Neural progenitor cell (in vitro differentiated cells): ENCODE measurements at regions not wholly inside any gene's neighbourhood (a gene's known extent, or its start where the extent isn't known, plus 50 kb on each side); places are given as distances from the start of the nearest gene placed in this dataset.

Experiments
- DNase-seq: peaks from one replicate; pipeline ENCODE4 v3.0.0-alpha.2; 2016; ENCODE audit warnings: low spot score
- H2AFZ ChIP-seq: fragments of 200-600 bp; sonication (generic); replicated peaks from 2 replicates; pipeline ENCODE4 v1.6.1; 2016; ENCODE audit warnings: antibody characterized with exemption
- H3F3A ChIP-seq: fragments of 200-600 bp; sonication (generic); 2 replicates; pipeline ENCODE4 v1.6.1; 2016; ENCODE audit warnings: antibody characterized with exemption, low read depth
- H3K27ac ChIP-seq: fragments of 200-600 bp; sonication (generic); 2 replicates; pipeline ENCODE4 v1.5.1; 2016; ENCODE audit warnings: mild to moderate bottlenecking
- H3K27me3 ChIP-seq: fragments of 200-600 bp; sonication (generic); 2 replicates; pipeline ENCODE4 v1.6.1; 2016; ENCODE audit warnings: mild to moderate bottlenecking, moderate library complexity
- H3K36me3 ChIP-seq: fragments of 200-600 bp; sonication (generic); 2 replicates; pipeline ENCODE4 v1.5.1; 2016
- H3K4me1 ChIP-seq: fragments of 200-600 bp; sonication (generic); 2 replicates; pipeline ENCODE4 v1.6.1; 2016; ENCODE audit warnings: mixed run types
- H3K4me2 ChIP-seq: fragments of 200-600 bp; sonication (generic); 2 replicates; pipeline ENCODE4 v1.6.1; 2016
- H3K4me3 ChIP-seq: fragments of 200-600 bp; sonication (generic); 2 replicates; pipeline ENCODE4 v1.5.1; 2016
- H3K79me2 ChIP-seq: fragments of 200-600 bp; sonication (generic); 2 replicates; pipeline ENCODE4 v1.6.1; 2016; ENCODE audit warnings: low read depth
- H3K9ac ChIP-seq: fragments of 200-600 bp; sonication (generic); 2 replicates; pipeline ENCODE4 v1.6.1; 2016
- H3K9me3 ChIP-seq: fragments of 200-600 bp; sonication (generic); 2 replicates; pipeline ENCODE4 v1.5.1; 2016; ENCODE audit warnings: low read depth
- H4K20me1 ChIP-seq: fragments of 200-600 bp; sonication (generic); 2 replicates; pipeline ENCODE4 v1.6.1; 2016; ENCODE audit warnings: low read depth
- H3K27ac Mint-ChIP-seq: 3 replicates; pipeline ENCODE4 v1.8.0; 2021; ENCODE audit warnings: mixed read lengths
- H3K27me3 Mint-ChIP-seq: 2 replicates; pipeline ENCODE4 v1.8.0; 2022; ENCODE audit warnings: low read depth, mild to moderate bottlenecking, inconsistent platforms, moderate library complexity, mixed read lengths; ENCODE audit not compliant: insufficient read depth
- H3K36me3 Mint-ChIP-seq: 3 replicates; pipeline ENCODE4 v1.8.0; 2021; ENCODE audit warnings: mixed read lengths
- H3K4me1 Mint-ChIP-seq: 3 replicates; pipeline ENCODE4 v1.8.0; 2021; ENCODE audit warnings: mixed read lengths
- H3K4me3 Mint-ChIP-seq: 3 replicates; pipeline ENCODE4 v1.8.0; 2021; ENCODE audit warnings: mild to moderate bottlenecking, moderate library complexity, mixed read lengths
- H3K9me3 Mint-ChIP-seq: 3 replicates; pipeline ENCODE4 v1.8.0; 2020; ENCODE audit warnings: mixed read lengths
- CTCF ChIP-seq: fragments of 200-600 bp; sonication (generic); IDR thresholded peaks from 2 replicates; pipeline ENCODE4 v1.5.1; 2017; ENCODE audit warnings: antibody characterized with exemption, mild to moderate bottlenecking
- EZH2 ChIP-seq: fragments of 200-600 bp; sonication (generic); IDR thresholded peaks from 2 replicates; pipeline ENCODE4 v1.6.1; 2017; ENCODE audit warnings: antibody characterized with exemption, mild to moderate bottlenecking, moderate library complexity
- EZH2phosphoT487 ChIP-seq: fragments of 200-600 bp; sonication (generic); IDR thresholded peaks from 2 replicates; pipeline ENCODE4 v1.6.1; 2017; ENCODE audit warnings: antibody characterized with exemption

GRCh38 chr21:25338415-25338814 is 268.9 kb downstream of the MRPL39 start:
- Histone ChIP-seq H3K9ac (no peak overlapping the region), H4K20me1 (no peaks in the 10 kb centered on the region), H3F3A (no peaks in the 10 kb centered on the region), H3K4me1 (no peaks in the 10 kb centered on the region), H3K9me3 (no peaks in the 10 kb centered on the region), H3K36me3 (no peaks in the 10 kb centered on the region), H3K27ac (no peak overlapping the region), H2AFZ (peak overlapping the region; percentile 84), H3K27me3 (no peaks in the 10 kb centered on the region), H3K4me3 (no peak overlapping the region), H3K79me2 (no peaks in the 10 kb centered on the region), H3K4me2 (no peak overlapping the region)
- Mint-ChIP-seq H3K36me3 (no peaks in the 10 kb centered on the region), H3K27me3 (peaks cover 2% of the 10 kb centered on the region), H3K9me3 (no peaks in the 10 kb centered on the region), H3K4me3 (no peak overlapping the region), H3K4me1 (no peaks in the 10 kb centered on the region), H3K27ac (no peak overlapping the region)
- no peak for DNase-seq
- TF ChIP-seq EZH2 (no peak), EZH2phosphoT487 (no peak), CTCF (no peak)

- no peaks in the 10 kb centered on the region for H3K36me3 ChIP-seq
- no peak overlapping the region for H3K4me3 Mint-ChIP-seq
- H3K4me2 ChIP-seq: no peak overlapping the region
- peaks cover 12% of the 10 kb centered on the region for H3K4me1 ChIP-seq
- H3F3A ChIP-seq: no peaks in the 10 kb centered on the region
- H3K36me3 Mint-ChIP-seq: no peaks in the 10 kb centered on the region
- DNase-seq: no peak
- H3K4me1 Mint-ChIP-seq: peaks cover 9% of the 10 kb centered on the region
- H3K4me3 ChIP-seq: no peak overlapping the region
- no peaks in the 10 kb centered on the region for H3K27me3 ChIP-seq
- TF ChIP-seq EZH2 (no peak), EZH2phosphoT487 (no peak), CTCF (no peak)
- H3K79me2 ChIP-seq: no peaks in the 10 kb centered on the region
- H3K9me3 ChIP-seq: no peaks in the 10 kb centered on the region
- H3K9me3 Mint-ChIP-seq: no peaks in the 10 kb centered on the region
- H3K27me3 Mint-ChIP-seq: no peaks in the 10 kb centered on the region
- H3K27ac ChIP-seq: no peak overlapping the region
- H2AFZ ChIP-seq: no peak overlapping the region
- no peak overlapping the region for H3K27ac Mint-ChIP-seq
- H3K9ac ChIP-seq: no peak overlapping the region
- H4K20me1 ChIP-seq: no peaks in the 10 kb centered on the region
Measured at GRCh38 chr21:25334046-25334730, 273.1 kb downstream of the MRPL39 start.

- no peaks in the 10 kb centered on the region for H4K20me1 ChIP-seq
- no peak overlapping the region for H3K4me2 ChIP-seq
- Mint-ChIP-seq H3K4me3 (no peak overlapping the region), H3K9me3 (peaks cover 2% of the 10 kb centered on the region), H3K36me3 (no peaks in the 10 kb centered on the region), H3K27ac (no peak overlapping the region), H3K4me1 (peaks cover 17% of the 10 kb centered on the region), H3K27me3 (no peaks in the 10 kb centered on the region)
- H3K36me3 ChIP-seq: no peaks in the 10 kb centered on the region
- no peaks in the 10 kb centered on the region for H3K79me2 ChIP-seq
- no peak overlapping the region for H2AFZ ChIP-seq
- TF ChIP-seq EZH2 (no peak), CTCF (no peak), EZH2phosphoT487 (no peak)
- H3F3A ChIP-seq: no peaks in the 10 kb centered on the region
- no peak overlapping the region for H3K4me3 ChIP-seq
- H3K9ac ChIP-seq: no peak overlapping the region
- no peaks in the 10 kb centered on the region for H3K9me3 ChIP-seq
- peaks cover 26% of the 10 kb centered on the region for H3K4me1 ChIP-seq
- H3K27me3 ChIP-seq: no peaks in the 10 kb centered on the region
- no peak overlapping the region for H3K27ac ChIP-seq
- no peak for DNase-seq
Measured at GRCh38 chr21:25331286-25331685, 276.0 kb downstream of the MRPL39 start.
